K562 (cell line): ENCODE measurements at regions not wholly inside any gene's neighbourhood (a gene's known extent, or its start where the extent isn't known, plus 50 kb on each side); places are given as distances from the start of the nearest gene placed in this dataset.

Source experiments
- ATAC-seq: fragments of 200-7000 bp; cut with Tn5 transposase; 3 replicates; pipeline ENCODE4 v1.9.1; 2020; ENCODE audit warnings: moderate library complexity
- BruUV-seq: library from RNA; stranded (reverse); fragments of 400-500 nt; replicated peaks from 2 replicates; lab custom pipeline; 2021; lab: Mats Ljungman, UMichigan
- CTCF ChIA-PET: fragments of 300-600 bp; formaldehyde crosslinking; extraction: SDS; loops from one replicate; lab custom pipeline; 2021; ENCODE audit warnings: low intra/inter-chr PET ratio; lab: Yijun Ruan, JAX
- POLR2A ChIA-PET: fragments of 300-600, 350-650 bp; sonication (Branson Sonifier 250); formaldehyde crosslinking; extraction: SDS; loops from one replicate; lab custom pipeline; 2021; ENCODE audit warnings: antibody characterized with exemption, inconsistent platforms; lab: Yijun Ruan, JAX
- DNase-seq, 4 experiments: peaks; one replicate each; pipeline versions ENCODE4 v3.0.0 to v3.0.0-alpha.2; 2011 to 2018; ENCODE audit warnings: low spot score in 3 of 4, mixed read lengths in 3 of 4; ENCODE audit errors: extremely low read depth in 1 of 4
- FAIRE-seq: peaks from 2 replicates; lab custom pipeline; 2011; peaks lifted over from hg19 to GRCh38; lab: Jason Lieb, UNC
- H2AFZ ChIP-seq: 2 replicates; pipeline ENCODE4 v1.6.0; 2011; ENCODE audit warnings: low read depth, low read length, control low read depth, inconsistent platforms
- H3K27ac ChIP-seq: fragments of 200-600 bp; 3 replicates; pipeline ENCODE4 v1.8.0; 2011; ENCODE audit warnings: low read depth, mild to moderate bottlenecking, control low read depth, inconsistent platforms, low read length, moderate library complexity, mixed read lengths; ENCODE audit errors: extremely low read depth
- H3K27me3 ChIP-seq, 2 experiments: fragments of 300-600 bp in 1 of 2; 2 replicates in 1 of 2; 3 replicates in 1 of 2; pipeline versions ENCODE4 v1.6.0 to v1.8.0; 2011; ENCODE audit warnings: inconsistent platforms in 2 of 2, low read length in 2 of 2, mild to moderate bottlenecking in 1 of 2, mixed read lengths in 1 of 2, moderate library complexity in 1 of 2; ENCODE audit not compliant: control insufficient read depth in 2 of 2, insufficient read depth in 2 of 2
- H3K36me3 ChIP-seq: fragments of 300-600 bp; 3 replicates; pipeline ENCODE4 v1.8.0; 2011; ENCODE audit warnings: mild to moderate bottlenecking, low read length, inconsistent platforms; ENCODE audit not compliant: control insufficient read depth, insufficient read depth
- H3K4me1 ChIP-seq, 2 experiments: fragments of 200-600 bp in 1 of 2; replicated peaks in 1 of 2; 2 replicates in 1 of 2; 3 replicates in 1 of 2; pipeline versions ENCODE4 v1.5.1 to v1.8.0; 2011; ENCODE audit warnings: inconsistent platforms in 2 of 2, low read length in 2 of 2, mild to moderate bottlenecking in 1 of 2, mixed read lengths in 1 of 2, moderate library complexity in 1 of 2; ENCODE audit not compliant: control insufficient read depth in 2 of 2, insufficient read depth in 2 of 2
- H3K4me2 ChIP-seq: 2 replicates; pipeline ENCODE4 v1.6.1; 2011; ENCODE audit warnings: low read length, control low read depth, inconsistent platforms, mixed read lengths; ENCODE audit not compliant: insufficient read depth
- H3K4me3 ChIP-seq: fragments of 200-600 bp; sonication (generic), shearing (Covaris generic); 2 replicates; pipeline ENCODE4 v1.5.1; 2016; ENCODE audit warnings: control low read depth, inconsistent platforms
- H3K79me2 ChIP-seq: fragments of 200-600 bp; 3 replicates; pipeline ENCODE4 v1.8.0; 2011; ENCODE audit warnings: low read length, inconsistent platforms; ENCODE audit not compliant: control insufficient read depth, insufficient read depth
- H3K9ac ChIP-seq, 2 experiments: 2 replicates each; pipeline versions ENCODE4 v1.6.0 to v1.6.1; 2011; ENCODE audit warnings: low read depth in 2 of 2, low read length in 2 of 2, control low read depth in 1 of 2, inconsistent platforms in 1 of 2, mild to moderate bottlenecking in 1 of 2, mixed read lengths in 1 of 2; ENCODE audit not compliant: insufficient read depth in 1 of 2
- H3K9me1 ChIP-seq: one replicate; pipeline ENCODE4 v1.6.0; 2011; ENCODE audit warnings: inconsistent platforms, mild to moderate bottlenecking, low read length, moderate library complexity; ENCODE audit not compliant: control insufficient read depth, insufficient read depth
- H3K9me3 ChIP-seq: replicated peaks from 2 replicates; pipeline ENCODE4 v1.5.1; 2011; ENCODE audit warnings: low read depth, low read length, inconsistent platforms; ENCODE audit not compliant: control insufficient read depth, insufficient read depth
- H4K20me1 ChIP-seq: replicated peaks from 2 replicates; pipeline ENCODE4 v1.6.1; 2011; ENCODE audit warnings: low read length, inconsistent platforms, mixed read lengths; ENCODE audit not compliant: control insufficient read depth, insufficient read depth
- CSDE1 ChIP-seq, 2 experiments: fragments of 450-650 bp; IDR thresholded peaks; 2 replicates each; pipeline ENCODE4 v1.6.1; 2016; ENCODE audit warnings: mild to moderate bottlenecking in 1 of 2
- HIVEP1 ChIP-seq: fragments of 250-450 bp; sonication (Bioruptor Pico); IDR thresholded peaks from 2 replicates; pipeline ENCODE4 v1.4.0; 2020; ENCODE audit warnings: mild to moderate bottlenecking
- RAD21 ChIP-seq, 2 experiments: fragments of 250-450 bp in 1 of 2; fragments of 450-650 bp in 1 of 2; sonication (Bioruptor Pico) in 1 of 2; formaldehyde crosslinking in 1 of 2; IDR thresholded peaks in 1 of 2; conservative IDR thresholded peaks in 1 of 2; 2 replicates each; pipeline versions ENCODE4 v1.4.0 to v1.8.0; 2020 to 2022; ENCODE audit warnings: mild to moderate bottlenecking in 2 of 2, moderate library complexity in 1 of 2
- WGBS: fragments of 100-300 bp; shearing (Covaris generic); methylation state at CpG from one replicate; pipeline ENCODE4 v1.1.6; 2016; ENCODE audit warnings: low coverage, mixed read lengths; ENCODE audit not compliant: insufficient coverage; ENCODE audit errors: missing lambda C conversion rate; 5-methylcytosine and 5-hydroxymethylcytosine counted together
- in situ Hi-C: fragments of 300-500 bp; cut with MboI; formaldehyde crosslinking; loops from 4 replicates; pipeline ENCODE4 v1.15.0; 2018; ENCODE audit warnings: inconsistent platforms, mixed read lengths
- intact Hi-C: fragments of 100-400 bp; cut with micrococcal nuclease; formaldehyde crosslinking; loops from 2 replicates; pipeline ENCODE4 v1.14.2; 2022
- TF ChIP-seq, protein P1 (sequence below), 3 experiments: IDR thresholded peaks in 2 of 3; conservative IDR thresholded peaks in 1 of 3; 2 replicates each; pipeline ENCODE4 v1.5.1; 2011 to 2012; ENCODE audit warnings: low read length in 3 of 3, mild to moderate bottlenecking in 3 of 3, control low read depth in 2 of 3, improper control_type of control experiment in 1 of 3, inconsistent platforms in 1 of 3, low read depth in 1 of 3, mixed read lengths in 1 of 3, moderate library complexity in 1 of 3; ENCODE audit not compliant: insufficient read depth in 2 of 3

DNA sequence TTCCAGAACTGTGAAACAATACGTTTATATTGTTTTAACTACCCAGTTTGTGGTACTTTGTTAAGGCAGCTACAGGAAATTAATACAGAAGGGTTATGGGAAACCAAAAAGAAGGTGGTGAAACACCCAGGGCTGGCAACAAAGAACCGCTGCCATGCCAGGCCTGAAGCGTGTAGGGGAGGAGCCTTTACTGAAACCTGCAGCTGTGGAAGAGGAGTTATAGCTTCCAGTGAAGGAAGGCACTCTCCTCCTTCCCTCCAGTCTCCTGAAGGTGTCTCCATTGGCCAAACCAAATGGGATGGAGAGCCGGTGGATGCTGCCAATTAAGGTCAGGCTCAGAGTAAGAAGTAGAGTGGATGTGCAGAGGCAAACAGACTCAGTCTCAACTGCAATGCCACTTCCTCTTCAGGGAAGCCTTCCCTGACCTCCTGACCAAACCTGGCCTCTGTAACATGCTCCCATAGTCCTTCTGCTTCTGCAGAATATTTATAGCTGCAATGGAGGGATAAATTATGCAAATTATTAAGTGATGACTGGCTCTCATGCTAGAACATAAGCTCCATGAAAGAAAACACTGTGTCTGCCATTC is 168.3 kb downstream of the DAD1 start:
- no peaks in the 10 kb centered on the region for H3K36me3 ChIP-seq
- no peaks in the 10 kb centered on the region for H3K9me3 ChIP-seq
- no peak for TF ChIP-seq HIVEP1 (CRISPR knock-in tag)
- TF ChIP-seq, protein P1, sequence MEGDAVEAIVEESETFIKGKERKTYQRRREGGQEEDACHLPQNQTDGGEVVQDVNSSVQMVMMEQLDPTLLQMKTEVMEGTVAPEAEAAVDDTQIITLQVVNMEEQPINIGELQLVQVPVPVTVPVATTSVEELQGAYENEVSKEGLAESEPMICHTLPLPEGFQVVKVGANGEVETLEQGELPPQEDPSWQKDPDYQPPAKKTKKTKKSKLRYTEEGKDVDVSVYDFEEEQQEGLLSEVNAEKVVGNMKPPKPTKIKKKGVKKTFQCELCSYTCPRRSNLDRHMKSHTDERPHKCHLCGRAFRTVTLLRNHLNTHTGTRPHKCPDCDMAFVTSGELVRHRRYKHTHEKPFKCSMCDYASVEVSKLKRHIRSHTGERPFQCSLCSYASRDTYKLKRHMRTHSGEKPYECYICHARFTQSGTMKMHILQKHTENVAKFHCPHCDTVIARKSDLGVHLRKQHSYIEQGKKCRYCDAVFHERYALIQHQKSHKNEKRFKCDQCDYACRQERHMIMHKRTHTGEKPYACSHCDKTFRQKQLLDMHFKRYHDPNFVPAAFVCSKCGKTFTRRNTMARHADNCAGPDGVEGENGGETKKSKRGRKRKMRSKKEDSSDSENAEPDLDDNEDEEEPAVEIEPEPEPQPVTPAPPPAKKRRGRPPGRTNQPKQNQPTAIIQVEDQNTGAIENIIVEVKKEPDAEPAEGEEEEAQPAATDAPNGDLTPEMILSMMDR (IDR thresholded peaks at IDR 0.05 in 2 of 3, conservative IDR thresholded peaks at IDR 0.05 in 1 of 3; ENCODE audit: insufficient read depth in 2 of 3, low read depth in 1 of 3, low read length in 3 of 3) = peak in 1 of 3 experiments; percentile 15; a peak in 1 of 6 replicates
- TF ChIP-seq CSDE1 (IDR thresholded peaks at IDR 0.05) = no peak
- TF ChIP-seq RAD21 (CRISPR knock-in tag; conservative IDR thresholded peaks at IDR 0.05 in 1 of 2, IDR thresholded peaks at IDR 0.05 in 1 of 2) = peak in 1 of 2 experiments; percentile 40; a peak in 1 of 4 replicates
- no peaks in the 10 kb centered on the region for H4K20me1 ChIP-seq
- WGBS = 28% methylated on average over 4 of the region's 4 CpGs
- BruUV-seq = no TSS peak
- H3K9me1 ChIP-seq = no peaks in the 10 kb centered on the region
- H3K9ac ChIP-seq = no peak overlapping the region
- H3K4me3 ChIP-seq = no peak overlapping the region
- ATAC-seq = no peak
- peaks cover 0 to 14% of the 10 kb centered on the region in 2 experiments; a peak in 2 of 5 replicates for H3K4me1 ChIP-seq
- ChIA-PET CTCF (no interaction called here), POLR2A (no interaction called here)
- H3K27me3 ChIP-seq = no peaks in the 10 kb centered on the region
- DNase-seq = no peak
- no peaks in the 10 kb centered on the region for H3K79me2 ChIP-seq
- intact Hi-C loops = no loop called here
- H2AFZ ChIP-seq = no peak overlapping the region
- in situ Hi-C loops = no loop called here
- no peak overlapping the region for H3K27ac ChIP-seq
- H3K4me2 ChIP-seq = no peak overlapping the region
- FAIRE-seq = no peak
